ENCODE measurements at regions not wholly inside any gene's neighbourhood (a gene's known extent, or its start where the extent isn't known, plus 50 kb on each side); places are given as distances from the start of the nearest gene placed in this dataset.

- Mint-ChIP-seq H3K4me3 (no peak overlapping the region), H3K9me3 (peaks cover 20% of the 10 kb centered on the region), H3K27me3 (no peaks in the 10 kb centered on the region), H3K4me1 (ENCODE audit: low read depth) (no peaks in the 10 kb centered on the region), H3K36me3 (ENCODE audit: low read depth) (no peaks in the 10 kb centered on the region), H3K27ac (no peak overlapping the region)
- intact Hi-C loops (cut with micrococcal nuclease) = no loop called here
- CTCF ChIA-PET = no interaction called here
- POLR2A ChIA-PET = no interaction called here
- ATAC-seq = no peak
- no peak for TF ChIP-seq CTCF (IDR thresholded peaks at IDR 0.05)
- no peak for DNase-seq
Measured at GRCh38 chr11:97364047-97364446, 974.2 kb downstream of the JRKL start.

GRCh38 chr11:97367406-97368083 lies 977.7 kb downstream of the JRKL start:
- ChIA-PET POLR2A (no interaction called here), CTCF (no interaction called here)
- Mint-ChIP-seq H3K36me3 (ENCODE audit: low read depth) (no peaks in the 10 kb centered on the region), H3K27ac (no peak overlapping the region), H3K4me1 (ENCODE audit: low read depth) (no peaks in the 10 kb centered on the region), H3K27me3 (no peaks in the 10 kb centered on the region), H3K4me3 (no peak overlapping the region), H3K9me3 (peaks cover 24% of the 10 kb centered on the region)
- TF ChIP-seq CTCF (IDR thresholded peaks at IDR 0.05) = no peak
- intact Hi-C loops (cut with micrococcal nuclease) = no loop called here
- no peak for DNase-seq
- no peak for ATAC-seq

DNA sequence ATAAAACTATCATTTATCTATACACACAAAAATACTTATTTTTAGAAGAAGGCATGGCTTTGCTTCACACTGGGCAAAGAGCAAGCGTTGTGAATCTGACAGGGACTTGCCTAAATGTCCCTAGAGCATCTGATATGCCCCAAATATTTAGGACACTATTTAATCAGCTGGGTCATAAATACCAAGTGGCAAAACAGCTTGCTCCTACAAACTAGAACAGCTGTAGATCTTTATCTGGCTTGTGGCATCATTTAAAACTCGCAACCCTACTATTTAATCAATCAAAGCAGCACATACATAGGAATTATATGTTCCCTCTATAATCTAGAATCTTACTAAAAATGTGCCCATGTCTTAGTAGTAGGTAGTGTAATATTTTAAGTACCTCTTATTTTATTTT lies 999.5 kb downstream of the JRKL start:
- H3K27ac Mint-ChIP-seq = no peak overlapping the region
- peaks cover 14% of the 10 kb centered on the region for H3K9me3 Mint-ChIP-seq
- CTCF ChIA-PET = no interaction called here
- H3K4me3 Mint-ChIP-seq = no peak overlapping the region
- no peaks in the 10 kb centered on the region for H3K27me3 Mint-ChIP-seq
- DNase-seq (no peak), ATAC-seq (no peak)
- no peaks in the 10 kb centered on the region for H3K4me1 Mint-ChIP-seq (ENCODE audit: low read depth)
- intact Hi-C loops (cut with micrococcal nuclease) = no loop called here
- POLR2A ChIA-PET = no interaction called here
- TF ChIP-seq CTCF (IDR thresholded peaks at IDR 0.05) = no peak
- no peaks in the 10 kb centered on the region for H3K36me3 Mint-ChIP-seq (ENCODE audit: low read depth)

DNA sequence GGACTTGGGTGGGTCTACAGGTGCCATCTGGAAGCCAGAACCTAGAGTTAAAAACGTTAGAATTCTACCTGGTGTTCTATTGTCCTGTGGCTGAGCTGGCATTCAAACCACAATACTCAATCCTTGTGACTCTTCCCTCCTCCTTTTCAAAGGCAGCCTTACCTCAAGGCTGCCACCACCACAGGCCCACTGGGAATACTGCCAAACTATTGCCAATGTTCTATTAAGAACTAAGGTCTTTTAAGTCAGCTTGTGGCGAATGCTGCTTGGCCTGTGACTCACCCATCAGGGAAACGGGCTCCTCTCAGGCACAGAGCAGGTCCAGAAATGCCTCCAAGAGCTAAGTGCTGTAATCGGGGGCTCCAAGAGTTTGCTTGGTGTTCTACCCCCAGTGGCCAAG lies 1008.4 kb downstream of the JRKL start:
- Mint-ChIP-seq H3K27me3 (no peaks in the 10 kb centered on the region), H3K4me1 (ENCODE audit: low read depth) (no peaks in the 10 kb centered on the region), H3K36me3 (ENCODE audit: low read depth) (no peaks in the 10 kb centered on the region), H3K9me3 (peaks cover 2% of the 10 kb centered on the region), H3K27ac (no peak overlapping the region), H3K4me3 (no peak overlapping the region)
- ChIA-PET POLR2A (no interaction called here), CTCF (no interaction called here)
- TF ChIP-seq CTCF (IDR thresholded peaks at IDR 0.05) = no peak
- intact Hi-C loops (cut with micrococcal nuclease) = no loop called here
- DNase-seq = no peak
- no peak for ATAC-seq

DNA sequence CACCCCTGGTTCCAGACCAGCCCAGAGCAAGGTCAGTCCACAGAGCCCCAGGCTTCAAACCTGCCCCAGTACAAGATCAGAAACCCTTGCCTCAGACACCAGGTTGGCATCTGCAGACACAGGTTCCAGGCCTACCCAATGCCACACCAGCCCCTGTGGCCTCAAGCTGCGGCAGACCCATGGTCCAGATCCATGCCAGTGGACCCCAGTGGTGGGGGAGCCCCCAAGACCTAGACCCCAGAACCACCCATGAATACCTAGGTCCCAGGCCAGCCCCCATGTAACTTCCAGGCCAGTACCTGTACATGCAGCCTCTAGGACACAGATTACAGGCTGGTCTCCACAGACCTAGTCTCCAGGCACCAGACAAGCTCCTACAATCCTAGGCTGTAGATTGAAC lies 1019.3 kb downstream of the JRKL start:
- CTCF ChIA-PET = no interaction called here
- Mint-ChIP-seq H3K4me3 (no peak overlapping the region), H3K27ac (no peak overlapping the region), H3K27me3 (no peaks in the 10 kb centered on the region), H3K36me3 (ENCODE audit: low read depth) (no peaks in the 10 kb centered on the region), H3K4me1 (ENCODE audit: low read depth) (no peaks in the 10 kb centered on the region), H3K9me3 (peaks cover 7% of the 10 kb centered on the region)
- ATAC-seq (no peak), DNase-seq (no peak)
- intact Hi-C loops (cut with micrococcal nuclease) = no loop called here
- no peak for TF ChIP-seq CTCF (IDR thresholded peaks at IDR 0.05)
- POLR2A ChIA-PET = no interaction called here
